ENCODE measurements at regions not wholly inside any gene's neighbourhood (a gene's known extent, or its start where the extent isn't known, plus 50 kb on each side); places are given as distances from the start of the nearest gene placed in this dataset.
A peak's percentile ranks its signal among the peaks of the same experiment; 100 is the strongest.

DNA sequence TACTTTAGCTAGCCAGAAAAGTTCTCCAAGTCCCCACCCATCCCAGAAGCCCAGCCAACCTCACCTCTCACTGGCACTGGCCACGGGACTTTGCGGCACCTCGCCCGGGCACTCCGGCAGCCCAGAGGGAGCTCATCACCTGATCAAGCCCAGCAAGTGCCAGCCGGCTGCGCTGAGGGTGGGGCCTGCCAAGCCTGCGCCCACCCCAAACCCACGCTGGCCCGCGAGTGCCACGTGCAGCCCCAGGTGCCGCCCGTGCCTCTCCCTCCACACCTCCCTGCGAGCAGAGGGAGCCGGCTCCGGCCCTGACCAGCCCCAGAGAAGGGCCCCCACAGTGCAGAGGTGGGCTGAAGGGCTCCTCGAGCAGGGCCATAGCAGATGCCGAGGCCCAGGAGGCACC is 585.0 kb upstream of the HS6ST1 start (continued):
- TF ChIP-seq, protein P1, sequence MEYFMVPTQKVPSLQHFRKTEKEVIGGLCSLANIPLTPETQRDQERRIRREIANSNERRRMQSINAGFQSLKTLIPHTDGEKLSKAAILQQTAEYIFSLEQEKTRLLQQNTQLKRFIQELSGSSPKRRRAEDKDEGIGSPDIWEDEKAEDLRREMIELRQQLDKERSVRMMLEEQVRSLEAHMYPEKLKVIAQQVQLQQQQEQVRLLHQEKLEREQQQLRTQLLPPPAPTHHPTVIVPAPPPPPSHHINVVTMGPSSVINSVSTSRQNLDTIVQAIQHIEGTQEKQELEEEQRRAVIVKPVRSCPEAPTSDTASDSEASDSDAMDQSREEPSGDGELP (CRISPR knock-in tag; IDR thresholded peaks at IDR 0.05; ENCODE audit: borderline replicate concordance) = no peak
- TF ChIP-seq HNRNPK (IDR thresholded peaks at IDR 0.05; ENCODE audit: low read depth, low read length, poor library complexity, severe bottlenecking) (no peak), ZZZ3 (IDR thresholded peaks at IDR 0.05) (no peak)

DNA sequence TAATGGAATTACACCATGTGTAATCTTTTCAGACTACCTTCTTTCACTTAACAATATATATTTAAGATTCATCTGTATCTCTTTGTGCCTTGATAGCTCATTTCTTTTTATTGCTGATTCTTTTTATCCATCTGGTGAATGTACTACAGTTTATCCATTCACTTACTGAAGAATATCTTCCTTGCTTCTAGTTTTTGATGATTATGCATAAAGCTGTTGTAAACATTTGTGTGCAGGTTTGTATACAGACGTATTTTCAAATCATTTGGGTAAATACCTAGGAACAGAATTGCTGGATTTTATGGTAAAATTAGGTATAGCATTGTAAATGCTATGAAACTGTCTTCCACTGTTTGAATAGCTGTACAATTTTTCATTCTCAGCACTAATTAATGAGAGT is 592.6 kb upstream of the HS6ST1 start:
- H2AFZ ChIP-seq (ENCODE audit: low read depth, low read length) = no peak overlapping the region
- TF ChIP-seq NBN (IDR thresholded peaks at IDR 0.05; ENCODE audit: low read depth) (no peak), SRSF9 (IDR thresholded peaks at IDR 0.05; ENCODE audit: borderline replicate concordance, low read depth, low read length) (no peak), ZNF316 (IDR thresholded peaks at IDR 0.05) (peak; percentile 66), C11orf30 (IDR thresholded peaks at IDR 0.05; ENCODE audit: low read depth) (peak; percentile 49), RBM14 (IDR thresholded peaks at IDR 0.05; ENCODE audit: borderline replicate concordance, insufficient read depth, low read depth, low read length) (no peak)
- TF ChIP-seq, protein P2, sequence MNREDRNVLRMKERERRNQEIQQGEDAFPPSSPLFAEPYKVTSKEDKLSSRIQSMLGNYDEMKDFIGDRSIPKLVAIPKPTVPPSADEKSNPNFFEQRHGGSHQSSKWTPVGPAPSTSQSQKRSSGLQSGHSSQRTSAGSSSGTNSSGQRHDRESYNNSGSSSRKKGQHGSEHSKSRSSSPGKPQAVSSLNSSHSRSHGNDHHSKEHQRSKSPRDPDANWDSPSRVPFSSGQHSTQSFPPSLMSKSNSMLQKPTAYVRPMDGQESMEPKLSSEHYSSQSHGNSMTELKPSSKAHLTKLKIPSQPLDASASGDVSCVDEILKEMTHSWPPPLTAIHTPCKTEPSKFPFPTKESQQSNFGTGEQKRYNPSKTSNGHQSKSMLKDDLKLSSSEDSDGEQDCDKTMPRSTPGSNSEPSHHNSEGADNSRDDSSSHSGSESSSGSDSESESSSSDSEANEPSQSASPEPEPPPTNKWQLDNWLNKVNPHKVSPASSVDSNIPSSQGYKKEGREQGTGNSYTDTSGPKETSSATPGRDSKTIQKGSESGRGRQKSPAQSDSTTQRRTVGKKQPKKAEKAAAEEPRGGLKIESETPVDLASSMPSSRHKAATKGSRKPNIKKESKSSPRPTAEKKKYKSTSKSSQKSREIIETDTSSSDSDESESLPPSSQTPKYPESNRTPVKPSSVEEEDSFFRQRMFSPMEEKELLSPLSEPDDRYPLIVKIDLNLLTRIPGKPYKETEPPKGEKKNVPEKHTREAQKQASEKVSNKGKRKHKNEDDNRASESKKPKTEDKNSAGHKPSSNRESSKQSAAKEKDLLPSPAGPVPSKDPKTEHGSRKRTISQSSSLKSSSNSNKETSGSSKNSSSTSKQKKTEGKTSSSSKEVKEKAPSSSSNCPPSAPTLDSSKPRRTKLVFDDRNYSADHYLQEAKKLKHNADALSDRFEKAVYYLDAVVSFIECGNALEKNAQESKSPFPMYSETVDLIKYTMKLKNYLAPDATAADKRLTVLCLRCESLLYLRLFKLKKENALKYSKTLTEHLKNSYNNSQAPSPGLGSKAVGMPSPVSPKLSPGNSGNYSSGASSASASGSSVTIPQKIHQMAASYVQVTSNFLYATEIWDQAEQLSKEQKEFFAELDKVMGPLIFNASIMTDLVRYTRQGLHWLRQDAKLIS (CRISPR knock-in tag; IDR thresholded peaks at IDR 0.05) = no peak
- BruUV-seq (replicated peaks) = no TSS peak
- ChIA-PET CTCF (ENCODE audit: low intra/inter-chr PET ratio) (no interaction called here), POLR2A (no interaction called here)
- H3K36me3 ChIP-seq (ENCODE audit: control insufficient read depth, insufficient read depth, low read length) = no peaks in the 10 kb centered on the region
- in situ Hi-C loops (cut with MboI) = no loop called here
- H3K4me2 ChIP-seq (ENCODE audit: insufficient read depth, low read length) = no peak overlapping the region
- ATAC-seq (no peak), FAIRE-seq (no peak), DNase-seq (ENCODE audit: extremely low read depth in 1 of 4, low spot score in 3 of 4) (no peak)
- no peaks in the 10 kb centered on the region for H3K9me1 ChIP-seq (ENCODE audit: control insufficient read depth, insufficient read depth, low read length)
- no peak overlapping the region for H3K9ac ChIP-seq (ENCODE audit: insufficient read depth in 1 of 2, low read depth in 2 of 2, low read length in 2 of 2)
- H4K20me1 ChIP-seq (replicated peaks; ENCODE audit: control insufficient read depth, insufficient read depth, low read length) = no peaks in the 10 kb centered on the region
- no peak overlapping the region for H3K4me3 ChIP-seq
- H3K4me1 ChIP-seq (replicated peaks in 1 of 2; ENCODE audit: control insufficient read depth in 2 of 2, insufficient read depth in 2 of 2, low read length in 2 of 2) = no peaks in the 10 kb centered on the region
- no peaks in the 10 kb centered on the region for H3K79me2 ChIP-seq (ENCODE audit: control insufficient read depth, insufficient read depth, low read length)
- WGBS (ENCODE audit: insufficient coverage, low coverage, missing lambda C conversion rate) = 0% methylated on average over 1 of the region's 1 CpG
- H3K9me3 ChIP-seq (replicated peaks; ENCODE audit: control insufficient read depth, insufficient read depth, low read depth, low read length) = no peaks in the 10 kb centered on the region
- intact Hi-C loops (cut with micrococcal nuclease) = no loop called here
- H3K27me3 ChIP-seq (ENCODE audit: control insufficient read depth in 2 of 2, insufficient read depth in 2 of 2, low read length in 2 of 2) = no peaks in the 10 kb centered on the region
- H3K27ac ChIP-seq (ENCODE audit: extremely low read depth, low read depth, low read length) = no peak overlapping the region
